NT2/D1 (cell line): ENCODE measurements at regions not wholly inside any gene's neighbourhood (a gene's known extent, or its start where the extent isn't known, plus 50 kb on each side); places are given as distances from the start of the nearest gene placed in this dataset.
"Not testable (repeated sequence)": the region's sequence is repeated elsewhere in the genome, so short reads cannot be mapped to it uniquely, and the experiment has no call there.

Experiments
- DNase-seq: peaks from one replicate; pipeline ENCODE4 v3.0.0-alpha.2; 2011; ENCODE audit warnings: low read depth, low spot score
- H3K27me3 ChIP-seq: 2 replicates; pipeline ENCODE4 v1.6.0; 2011; ENCODE audit warnings: mild to moderate bottlenecking; ENCODE audit not compliant: insufficient read length, insufficient read depth
- H3K36me3 ChIP-seq: 2 replicates; pipeline ENCODE4 v1.6.1; 2011; ENCODE audit warnings: mild to moderate bottlenecking, low read length, mixed read lengths; ENCODE audit not compliant: insufficient read depth, insufficient read length
- H3K4me1 ChIP-seq: 2 replicates; pipeline ENCODE4 v1.5.1; 2011; ENCODE audit not compliant: insufficient read depth, insufficient read length
- H3K4me3 ChIP-seq: 2 replicates; pipeline ENCODE4 v1.5.1; 2011; ENCODE audit warnings: low read depth; ENCODE audit not compliant: insufficient read length
- H3K9ac ChIP-seq: 2 replicates; pipeline ENCODE4 v1.6.0; 2011; ENCODE audit warnings: low read depth; ENCODE audit not compliant: insufficient read length
- H3K9me3 ChIP-seq: 2 replicates; pipeline ENCODE4 v1.5.1; 2011; ENCODE audit warnings: mild to moderate bottlenecking, low read length; ENCODE audit not compliant: insufficient read depth
- SUZ12 ChIP-seq: IDR thresholded peaks from 2 replicates; pipeline ENCODE4 v1.6.1; 2011; ENCODE audit not compliant: insufficient read length, insufficient read depth; ENCODE audit errors: extremely low read depth
- YY1 ChIP-seq: IDR thresholded peaks from 2 replicates; pipeline ENCODE4 v1.6.1; 2011; ENCODE audit not compliant: insufficient read length, insufficient read depth
- ZNF274 ChIP-seq: IDR thresholded peaks from 2 replicates; pipeline ENCODE4 v1.6.1; 2011; ENCODE audit warnings: mild to moderate bottlenecking, low read depth, low read length

GRCh38 chr6:121694389-121694788, 258.9 kb downstream of the GJA1 start:
- Histone ChIP-seq H3K9me3 (no peaks in the 10 kb centered on the region), H3K36me3 (no peaks in the 10 kb centered on the region), H3K9ac (no peak overlapping the region), H3K4me3 (no peak overlapping the region), H3K4me1 (no peaks in the 10 kb centered on the region), H3K27me3 (no peaks in the 10 kb centered on the region)
- TF ChIP-seq SUZ12 (no peak), ZNF274 (no peak), YY1 (no peak)
- DNase-seq: no peak

GRCh38 chr6:121694801-121695251, 259.4 kb downstream of the GJA1 start:
- H3K27me3 ChIP-seq: no peaks in the 10 kb centered on the region
- no peak overlapping the region for H3K9ac ChIP-seq
- no peak overlapping the region for H3K4me3 ChIP-seq
- no peaks in the 10 kb centered on the region for H3K36me3 ChIP-seq
- no peaks in the 10 kb centered on the region for H3K9me3 ChIP-seq
- DNase-seq: no peak
- H3K4me1 ChIP-seq: no peaks in the 10 kb centered on the region
- TF ChIP-seq YY1 (no peak), ZNF274 (no peak), SUZ12 (no peak)

GRCh38 chr6:121695329-121695728, 259.9 kb downstream of the GJA1 start:
- H3K4me1 ChIP-seq: no peaks in the 10 kb centered on the region
- H3K9ac ChIP-seq: no peak overlapping the region
- H3K27me3 ChIP-seq: no peaks in the 10 kb centered on the region
- no peak for TF ChIP-seq SUZ12
- no peak for DNase-seq
- H3K4me3 ChIP-seq: no peak overlapping the region
- H3K9me3 ChIP-seq: no peaks in the 10 kb centered on the region
- no peaks in the 10 kb centered on the region for H3K36me3 ChIP-seq

DNA sequence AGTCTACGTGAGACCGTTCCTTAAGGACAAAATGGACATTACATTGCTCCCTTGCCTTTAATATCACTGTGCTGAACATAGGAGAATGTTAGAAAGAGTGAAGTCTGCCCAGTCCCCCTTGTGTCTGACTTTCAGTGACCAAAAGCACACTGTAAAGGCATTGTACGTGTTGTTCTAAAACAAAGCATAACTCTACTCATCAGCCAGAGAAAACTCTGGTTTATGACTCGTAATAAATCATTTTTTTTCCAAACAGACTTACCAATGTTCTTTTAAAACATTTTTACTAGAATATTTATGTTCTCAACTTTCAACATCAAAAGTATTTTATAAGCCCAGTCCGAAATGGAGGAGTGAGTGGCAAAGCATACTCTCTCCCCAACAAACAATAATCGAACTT, 262.5 kb downstream of the GJA1 start:
- TF ChIP-seq ZNF274 (no peak), SUZ12 (no peak), YY1 (no peak)
- Histone ChIP-seq H3K9me3 (peaks cover 8% of the 10 kb centered on the region), H3K4me3 (no peak overlapping the region), H3K9ac (no peak overlapping the region), H3K27me3 (no peaks in the 10 kb centered on the region), H3K4me1 (no peaks in the 10 kb centered on the region), H3K36me3 (no peaks in the 10 kb centered on the region)
- DNase-seq: no peak

DNA sequence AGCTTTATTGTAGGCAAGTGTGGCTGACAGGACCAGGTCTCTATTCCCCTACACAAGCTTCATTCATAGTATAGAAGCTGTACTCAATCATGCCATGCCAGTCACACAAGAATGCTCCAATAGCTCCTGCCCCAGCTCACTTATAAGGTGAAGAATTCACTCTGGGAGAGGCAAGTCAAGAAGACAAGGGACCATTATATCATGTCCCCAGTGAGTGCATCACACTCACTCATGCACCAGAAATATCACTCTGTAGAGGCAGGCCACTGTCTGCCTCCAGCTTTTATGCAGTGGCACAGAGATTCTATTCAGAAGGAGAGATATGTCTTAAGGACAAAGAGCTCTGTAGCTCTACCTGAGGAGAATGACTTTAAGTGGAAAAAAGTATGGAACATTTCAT, 263.2 kb downstream of the GJA1 start:
- H3K36me3 ChIP-seq: no peaks in the 10 kb centered on the region
- H3K27me3 ChIP-seq: no peaks in the 10 kb centered on the region
- no peaks in the 10 kb centered on the region for H3K4me1 ChIP-seq
- no peak overlapping the region for H3K4me3 ChIP-seq
- TF ChIP-seq ZNF274: no peak
- no peak for TF ChIP-seq YY1
- TF ChIP-seq SUZ12: no peak
- no peak overlapping the region for H3K9ac ChIP-seq
- no peak for DNase-seq
- peaks cover 14% of the 10 kb centered on the region for H3K9me3 ChIP-seq

- peaks cover 15% of the 10 kb centered on the region for H3K9me3 ChIP-seq
- H3K27me3 ChIP-seq: not testable (repeated sequence)
Observed at GRCh38 chr6:121703129-121703528, 267.7 kb downstream of the GJA1 start.

GRCh38 chr6:121711472-121711871, 276.0 kb downstream of the GJA1 start:
- Histone ChIP-seq H3K4me3 (no peak overlapping the region), H3K36me3 (no peaks in the 10 kb centered on the region), H3K9ac (no peak overlapping the region), H3K4me1 (no peaks in the 10 kb centered on the region), H3K27me3 (no peaks in the 10 kb centered on the region), H3K9me3 (no peaks in the 10 kb centered on the region)
- DNase-seq: no peak
- TF ChIP-seq SUZ12: no peak
- TF ChIP-seq YY1: no peak
- no peak for TF ChIP-seq ZNF274

More at GRCh38 chr6:121703129-121703528, 267.7 kb downstream of the GJA1 start:
- not testable (repeated sequence) for DNase-seq, H3K4me1 ChIP-seq, H3K36me3 ChIP-seq, H3K9ac ChIP-seq, H3K4me3 ChIP-seq

GRCh38 chr6:121717686-121718085, 282.2 kb downstream of the GJA1 start:
- Histone ChIP-seq H3K4me3 (no peak overlapping the region), H3K9ac (no peak overlapping the region), H3K36me3 (no peaks in the 10 kb centered on the region), H3K9me3 (peaks cover 13% of the 10 kb centered on the region; the same call in 1 of the 2 replicates), H3K27me3 (no peaks in the 10 kb centered on the region), H3K4me1 (no peaks in the 10 kb centered on the region)
- DNase-seq: no peak
- TF ChIP-seq YY1: no peak
- no peak for TF ChIP-seq SUZ12
- TF ChIP-seq ZNF274: no peak

DNA sequence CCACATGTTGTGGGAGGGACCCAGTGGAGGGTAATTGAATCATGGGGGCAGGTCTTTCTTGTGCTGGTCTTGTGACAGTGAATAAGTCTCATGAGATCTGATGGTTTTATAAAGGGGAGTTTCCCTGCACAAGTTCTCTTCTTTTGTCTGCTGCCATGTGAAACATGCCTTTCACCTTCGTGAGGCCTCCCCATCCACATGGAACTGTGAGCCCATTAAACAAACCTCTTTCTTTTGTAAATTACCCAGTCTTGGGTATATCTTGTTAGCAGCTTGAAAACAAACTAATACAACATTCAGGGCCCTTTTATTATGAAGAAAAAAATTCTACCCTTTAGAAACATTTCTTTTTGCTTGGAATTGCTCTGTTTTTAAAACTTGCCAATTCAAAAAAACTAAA, 285.4 kb downstream of the GJA1 start:
- peaks cover 13% of the 10 kb centered on the region; the same call in 1 of the 2 replicates for H3K9me3 ChIP-seq
- not testable (repeated sequence) for H3K4me3 ChIP-seq, DNase-seq, H3K36me3 ChIP-seq, H3K27me3 ChIP-seq, H3K9ac ChIP-seq, H3K4me1 ChIP-seq
